ENCODE measurements at regions not wholly inside any gene's neighbourhood (a gene's known extent, or its start where the extent isn't known, plus 50 kb on each side); places are given as distances from the start of the nearest gene placed in this dataset.

DNA sequence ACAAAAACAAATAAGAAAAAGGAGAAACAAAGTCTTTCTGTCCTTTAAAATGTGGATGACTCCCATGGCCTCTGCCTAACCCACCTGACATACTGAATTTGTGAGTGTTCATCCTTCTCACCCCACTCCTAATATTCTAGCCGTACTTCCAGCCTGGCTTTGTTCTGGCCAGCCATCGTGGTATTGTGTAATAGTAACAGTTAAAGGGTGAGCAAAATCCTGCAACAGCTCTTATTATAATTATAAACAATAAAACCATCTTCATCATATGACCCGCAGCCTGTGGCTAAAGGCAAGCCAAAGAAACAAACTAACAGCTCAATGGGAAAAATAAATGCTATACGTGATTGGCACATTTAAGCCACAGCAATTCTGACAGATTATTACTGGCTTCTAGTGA is 721.6 kb upstream of the TENM4 start:
- Histone ChIP-seq H3K4me3 (ENCODE audit: low read length) (no peak overlapping the region), H3K9me3 (ENCODE audit: control insufficient read depth in 1 of 2, insufficient read depth in 1 of 2, low read length in 2 of 2) (no peaks in the 10 kb centered on the region), H3K4me1 (ENCODE audit: insufficient read depth, low read length) (no peaks in the 10 kb centered on the region), H3K27ac (ENCODE audit: low read depth in 1 of 2, low read length in 2 of 2) (no peak overlapping the region), H3K27me3 (ENCODE audit: control insufficient read depth in 1 of 2, insufficient read depth in 2 of 2, low read length in 2 of 2) (no peaks in the 10 kb centered on the region), H3K36me3 (ENCODE audit: insufficient read depth, low read length) (no peaks in the 10 kb centered on the region)
- H3K27me3 Mint-ChIP-seq: no peaks in the 10 kb centered on the region
- DNase-seq (no peak), ATAC-seq (ENCODE audit: poor library complexity) (no peak)
- ChIA-PET POLR2A (no interaction called here), CTCF (no interaction called here)
- no peak overlapping the region for H3K4me3 Mint-ChIP-seq
- TF ChIP-seq, protein P1, sequence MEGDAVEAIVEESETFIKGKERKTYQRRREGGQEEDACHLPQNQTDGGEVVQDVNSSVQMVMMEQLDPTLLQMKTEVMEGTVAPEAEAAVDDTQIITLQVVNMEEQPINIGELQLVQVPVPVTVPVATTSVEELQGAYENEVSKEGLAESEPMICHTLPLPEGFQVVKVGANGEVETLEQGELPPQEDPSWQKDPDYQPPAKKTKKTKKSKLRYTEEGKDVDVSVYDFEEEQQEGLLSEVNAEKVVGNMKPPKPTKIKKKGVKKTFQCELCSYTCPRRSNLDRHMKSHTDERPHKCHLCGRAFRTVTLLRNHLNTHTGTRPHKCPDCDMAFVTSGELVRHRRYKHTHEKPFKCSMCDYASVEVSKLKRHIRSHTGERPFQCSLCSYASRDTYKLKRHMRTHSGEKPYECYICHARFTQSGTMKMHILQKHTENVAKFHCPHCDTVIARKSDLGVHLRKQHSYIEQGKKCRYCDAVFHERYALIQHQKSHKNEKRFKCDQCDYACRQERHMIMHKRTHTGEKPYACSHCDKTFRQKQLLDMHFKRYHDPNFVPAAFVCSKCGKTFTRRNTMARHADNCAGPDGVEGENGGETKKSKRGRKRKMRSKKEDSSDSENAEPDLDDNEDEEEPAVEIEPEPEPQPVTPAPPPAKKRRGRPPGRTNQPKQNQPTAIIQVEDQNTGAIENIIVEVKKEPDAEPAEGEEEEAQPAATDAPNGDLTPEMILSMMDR (IDR thresholded peaks at IDR 0.05): no peak
- intact Hi-C loops (cut with DNase I, micrococcal nuclease): no loop called here
- no peaks in the 10 kb centered on the region for H3K4me1 Mint-ChIP-seq (ENCODE audit: low read depth)
- peaks cover 10% of the 10 kb centered on the region for H3K9me3 Mint-ChIP-seq
- H3K27ac Mint-ChIP-seq: no peak overlapping the region
- no peaks in the 10 kb centered on the region for H3K36me3 Mint-ChIP-seq (ENCODE audit: low read depth)

DNA sequence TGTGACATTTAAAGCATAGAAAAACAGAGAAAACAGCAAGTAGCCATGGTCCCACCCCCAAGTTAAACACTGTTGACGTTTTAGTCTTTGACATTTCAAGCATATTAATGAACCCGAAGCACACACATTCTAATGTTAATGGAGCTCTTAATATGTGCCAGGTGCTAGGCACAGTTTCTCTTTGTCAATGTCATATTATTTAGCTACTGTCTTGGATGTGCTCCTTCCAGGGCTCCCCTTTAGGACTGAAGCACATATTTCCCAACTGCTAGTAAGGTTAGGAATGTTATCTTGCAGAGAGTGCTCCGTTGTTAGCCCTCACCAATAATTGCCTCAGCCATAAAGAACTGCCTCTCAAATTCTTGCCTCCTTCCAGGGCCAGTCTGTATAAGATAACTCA is 716.6 kb upstream of the TENM4 start:
- H3K4me3 Mint-ChIP-seq: no peak overlapping the region
- ChIA-PET POLR2A (no interaction called here), CTCF (no interaction called here)
- no peak overlapping the region for H3K27ac ChIP-seq (ENCODE audit: low read depth in 1 of 2, low read length in 2 of 2)
- TF ChIP-seq, protein P1 (IDR thresholded peaks at IDR 0.05): no peak
- no peaks in the 10 kb centered on the region for H3K27me3 Mint-ChIP-seq
- H3K27me3 ChIP-seq (ENCODE audit: control insufficient read depth in 1 of 2, insufficient read depth in 2 of 2, low read length in 2 of 2): no peaks in the 10 kb centered on the region
- H3K9me3 Mint-ChIP-seq: peaks cover 10% of the 10 kb centered on the region
- no peaks in the 10 kb centered on the region for H3K4me1 ChIP-seq (ENCODE audit: insufficient read depth, low read length)
- H3K36me3 Mint-ChIP-seq (ENCODE audit: low read depth): no peaks in the 10 kb centered on the region
- no peaks in the 10 kb centered on the region for H3K9me3 ChIP-seq (ENCODE audit: control insufficient read depth in 1 of 2, insufficient read depth in 1 of 2, low read length in 2 of 2)
- H3K36me3 ChIP-seq (ENCODE audit: insufficient read depth, low read length): no peaks in the 10 kb centered on the region
- H3K27ac Mint-ChIP-seq: no peak overlapping the region
- H3K4me1 Mint-ChIP-seq (ENCODE audit: low read depth): no peaks in the 10 kb centered on the region
- intact Hi-C loops (cut with DNase I, micrococcal nuclease): no loop called here
- H3K4me3 ChIP-seq (ENCODE audit: low read length): no peak overlapping the region
- ATAC-seq (ENCODE audit: poor library complexity) (no peak), DNase-seq (no peak)

DNA sequence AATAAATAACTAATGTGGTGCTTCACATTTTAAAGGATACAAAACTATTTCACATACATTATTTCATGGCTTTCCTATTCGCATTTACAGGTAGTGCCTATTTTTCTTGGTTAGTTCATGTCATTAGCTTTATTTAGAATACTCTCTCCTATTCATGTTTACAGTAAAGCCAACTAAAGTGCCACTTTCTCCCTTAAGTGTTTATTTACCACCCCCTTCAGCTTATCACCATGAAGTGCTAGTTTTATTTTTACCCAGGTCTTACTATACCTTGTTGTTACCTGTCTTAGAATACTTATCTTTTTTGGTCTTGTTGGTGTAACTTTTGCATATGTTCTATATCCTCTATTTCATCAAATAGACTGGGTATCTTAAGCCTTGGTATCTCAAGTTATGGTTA is 715.2 kb upstream of the TENM4 start:
- Mint-ChIP-seq H3K4me3 (no peak overlapping the region), H3K36me3 (ENCODE audit: low read depth) (no peaks in the 10 kb centered on the region), H3K4me1 (ENCODE audit: low read depth) (no peaks in the 10 kb centered on the region), H3K9me3 (peaks cover 8% of the 10 kb centered on the region), H3K27me3 (no peaks in the 10 kb centered on the region), H3K27ac (no peak overlapping the region)
- no peaks in the 10 kb centered on the region for H3K36me3 ChIP-seq (ENCODE audit: insufficient read depth, low read length)
- no peaks in the 10 kb centered on the region for H3K27me3 ChIP-seq (ENCODE audit: control insufficient read depth in 1 of 2, insufficient read depth in 2 of 2, low read length in 2 of 2)
- DNase-seq (no peak), ATAC-seq (ENCODE audit: poor library complexity) (no peak)
- no peak overlapping the region for H3K4me3 ChIP-seq (ENCODE audit: low read length)
- no peaks in the 10 kb centered on the region for H3K9me3 ChIP-seq (ENCODE audit: control insufficient read depth in 1 of 2, insufficient read depth in 1 of 2, low read length in 2 of 2)
- ChIA-PET POLR2A (no interaction called here), CTCF (no interaction called here)
- H3K4me1 ChIP-seq (ENCODE audit: insufficient read depth, low read length): no peaks in the 10 kb centered on the region
- intact Hi-C loops (cut with DNase I, micrococcal nuclease): no loop called here
- TF ChIP-seq, protein P1 (IDR thresholded peaks at IDR 0.05): no peak
- no peak overlapping the region for H3K27ac ChIP-seq (ENCODE audit: low read depth in 1 of 2, low read length in 2 of 2)

Measured in CD4-positive, alpha-beta T cell (primary cell).